ENCODE measurements at regions not wholly inside any gene's neighbourhood (a gene's known extent, or its start where the extent isn't known, plus 50 kb on each side); places are given as distances from the start of the nearest gene placed in this dataset.
"Not testable (repeated sequence)": the region's sequence is repeated elsewhere in the genome, so short reads cannot be mapped to it uniquely, and the experiment has no call there.

DNA sequence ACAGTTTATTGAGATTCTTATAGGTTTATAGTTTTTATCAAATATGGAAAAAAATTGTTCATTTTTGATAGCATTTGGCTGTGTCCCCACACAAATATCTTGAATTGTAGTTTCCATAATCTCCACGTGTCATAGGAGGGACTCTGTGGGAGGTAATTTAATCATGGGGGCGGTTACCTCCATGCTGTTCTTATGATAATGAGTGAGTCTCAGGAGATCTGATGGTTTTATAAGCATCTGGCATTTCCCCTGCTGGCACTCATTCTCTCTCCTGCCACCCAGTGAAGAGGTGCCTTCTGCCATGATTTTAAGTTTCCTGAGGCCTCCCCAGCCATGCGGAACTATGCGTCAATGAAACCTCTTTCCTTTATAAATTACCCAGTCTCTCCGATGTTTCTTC, 420.6 kb upstream of the KAZN start:
- TF ChIP-seq, protein P1, sequence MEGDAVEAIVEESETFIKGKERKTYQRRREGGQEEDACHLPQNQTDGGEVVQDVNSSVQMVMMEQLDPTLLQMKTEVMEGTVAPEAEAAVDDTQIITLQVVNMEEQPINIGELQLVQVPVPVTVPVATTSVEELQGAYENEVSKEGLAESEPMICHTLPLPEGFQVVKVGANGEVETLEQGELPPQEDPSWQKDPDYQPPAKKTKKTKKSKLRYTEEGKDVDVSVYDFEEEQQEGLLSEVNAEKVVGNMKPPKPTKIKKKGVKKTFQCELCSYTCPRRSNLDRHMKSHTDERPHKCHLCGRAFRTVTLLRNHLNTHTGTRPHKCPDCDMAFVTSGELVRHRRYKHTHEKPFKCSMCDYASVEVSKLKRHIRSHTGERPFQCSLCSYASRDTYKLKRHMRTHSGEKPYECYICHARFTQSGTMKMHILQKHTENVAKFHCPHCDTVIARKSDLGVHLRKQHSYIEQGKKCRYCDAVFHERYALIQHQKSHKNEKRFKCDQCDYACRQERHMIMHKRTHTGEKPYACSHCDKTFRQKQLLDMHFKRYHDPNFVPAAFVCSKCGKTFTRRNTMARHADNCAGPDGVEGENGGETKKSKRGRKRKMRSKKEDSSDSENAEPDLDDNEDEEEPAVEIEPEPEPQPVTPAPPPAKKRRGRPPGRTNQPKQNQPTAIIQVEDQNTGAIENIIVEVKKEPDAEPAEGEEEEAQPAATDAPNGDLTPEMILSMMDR (conservative IDR thresholded peaks at IDR 0.05; ENCODE audit: low read depth, low read length): not testable (repeated sequence)
- not testable (repeated sequence) for TF ChIP-seq EZH2 (IDR thresholded peaks at IDR 0.05; ENCODE audit: low read length, unreplicated experiment); EZH2phosphoT487 (IDR thresholded peaks at IDR 0.05; ENCODE audit: borderline replicate concordance, low read length)
